Peyer's patch (tissue), 4 donors: ENCODE measurements at regions not wholly inside any gene's neighbourhood (a gene's known extent, or its start where the extent isn't known, plus 50 kb on each side); places are given as distances from the start of the nearest gene placed in this dataset.

ENCODE experiments used
- CTCF ChIP-seq, 6 experiments: fragments of 450-650 bp in 4 of 6; fragments of 200-600 bp in 2 of 6; sonication (generic) in 1 of 6; IDR thresholded peaks; one replicate each; pipeline ENCODE4 v1.5.1; 2017 to 2019; ENCODE audit warnings: antibody characterized with exemption in 6 of 6, mild to moderate bottlenecking in 3 of 6, moderate library complexity in 1 of 6
- POLR2A ChIP-seq, 2 donors: fragments of 450-650 bp; IDR thresholded peaks; one replicate each; pipeline ENCODE4 v1.5.1; 2017; ENCODE audit warnings: antibody characterized with exemption in 2 of 2, mild to moderate bottlenecking in 2 of 2, moderate library complexity in 2 of 2

- TF ChIP-seq CTCF (IDR thresholded peaks at IDR 0.05), result no peak
- TF ChIP-seq POLR2A (IDR thresholded peaks at IDR 0.05), result no peak
Observed at GRCh38 chr7:85586091-85586490, 399.2 kb upstream of the SEMA3D start.
